ENCODE measurements at regions not wholly inside any gene's neighbourhood (a gene's known extent, or its start where the extent isn't known, plus 50 kb on each side); places are given as distances from the start of the nearest gene placed in this dataset.

- Histone ChIP-seq H3K4me3 (ENCODE audit: control insufficient read depth in 2 of 3, extremely low read depth in 1 of 3, insufficient read depth in 2 of 3, low read depth in 1 of 3, low read length in 3 of 3) (no peak overlapping the region), H3K9ac (ENCODE audit: control insufficient read depth, extremely low read depth, insufficient read depth, low read length) (no peak overlapping the region), H4K20me1 (ENCODE audit: control insufficient read depth, extremely low read depth, insufficient read depth, low read length) (no peaks in the 10 kb centered on the region), H3K4me1 (ENCODE audit: control insufficient read depth, extremely low read depth, insufficient read depth, low read length) (no peaks in the 10 kb centered on the region), H3K9me3 (ENCODE audit: control insufficient read depth, low read depth, low read length) (no peaks in the 10 kb centered on the region), H3K27ac (ENCODE audit: control insufficient read depth, insufficient read depth, low read length) (no peak overlapping the region), H3K79me2 (ENCODE audit: control insufficient read depth, insufficient read depth, low read length) (no peaks in the 10 kb centered on the region), H3K9me1 (ENCODE audit: control insufficient read depth, extremely low read depth, insufficient read depth, low read length) (no peaks in the 10 kb centered on the region), H2AFZ (ENCODE audit: control insufficient read depth, low read length) (no peak overlapping the region), H3K27me3 (ENCODE audit: control insufficient read depth, extremely low read depth, insufficient read depth, low read length) (no peaks in the 10 kb centered on the region), H3K4me2 (ENCODE audit: control insufficient read depth, extremely low read depth, insufficient read depth, low read depth, low read length) (no peak overlapping the region), H3K36me3 (ENCODE audit: control insufficient read depth in 2 of 2, extremely low read depth in 1 of 2, insufficient read depth in 2 of 2, low read length in 2 of 2) (no peaks in the 10 kb centered on the region)
- no peak for FAIRE-seq
- dilution Hi-C loops (cut with MboI; ENCODE audit: extremely low pct_ligation_motif_present, low sequenced_read_pairs) = no loop called here
- DNase-seq (ENCODE audit: low read depth, low spot score) = no peak
- TF ChIP-seq EZH2 (IDR thresholded peaks at IDR 0.05; ENCODE audit: low read length) (no peak), CTCF (optimal IDR thresholded peaks at IDR 0.05 in 1 of 3, IDR thresholded peaks at IDR 0.05 in 1 of 3, conservative IDR thresholded peaks at IDR 0.05 in 1 of 3; ENCODE audit: extremely low read depth in 1 of 3, insufficient read depth in 2 of 3, low read length in 3 of 3) (no peak)
These were observed 162.7 kb upstream of the GSC start for GRCh38 chr14:94932589-94932988.

GRCh38 chr14:94930690-94931089 is 160.8 kb upstream of the GSC start:
- H3K4me2 ChIP-seq (ENCODE audit: control insufficient read depth, extremely low read depth, insufficient read depth, low read depth, low read length) = no peak overlapping the region
- FAIRE-seq = no peak
- no peak overlapping the region for H2AFZ ChIP-seq (ENCODE audit: control insufficient read depth, low read length)
- H3K79me2 ChIP-seq (ENCODE audit: control insufficient read depth, insufficient read depth, low read length) = no peaks in the 10 kb centered on the region
- no peak overlapping the region for H3K4me3 ChIP-seq (ENCODE audit: control insufficient read depth in 2 of 3, extremely low read depth in 1 of 3, insufficient read depth in 2 of 3, low read depth in 1 of 3, low read length in 3 of 3)
- no peak overlapping the region for H3K9ac ChIP-seq (ENCODE audit: control insufficient read depth, extremely low read depth, insufficient read depth, low read length)
- no peaks in the 10 kb centered on the region for H4K20me1 ChIP-seq (ENCODE audit: control insufficient read depth, extremely low read depth, insufficient read depth, low read length)
- H3K4me1 ChIP-seq (ENCODE audit: control insufficient read depth, extremely low read depth, insufficient read depth, low read length) = no peaks in the 10 kb centered on the region
- no peaks in the 10 kb centered on the region for H3K9me1 ChIP-seq (ENCODE audit: control insufficient read depth, extremely low read depth, insufficient read depth, low read length)
- H3K9me3 ChIP-seq (ENCODE audit: control insufficient read depth, low read depth, low read length) = no peaks in the 10 kb centered on the region
- DNase-seq (ENCODE audit: low read depth, low spot score) = no peak
- H3K27ac ChIP-seq (ENCODE audit: control insufficient read depth, insufficient read depth, low read length) = no peak overlapping the region
- dilution Hi-C loops (cut with MboI; ENCODE audit: extremely low pct_ligation_motif_present, low sequenced_read_pairs) = no loop called here
- TF ChIP-seq CTCF (optimal IDR thresholded peaks at IDR 0.05 in 1 of 3, IDR thresholded peaks at IDR 0.05 in 1 of 3, conservative IDR thresholded peaks at IDR 0.05 in 1 of 3; ENCODE audit: extremely low read depth in 1 of 3, insufficient read depth in 2 of 3, low read length in 3 of 3) (no peak), EZH2 (IDR thresholded peaks at IDR 0.05; ENCODE audit: low read length) (no peak)
- H3K36me3 ChIP-seq (ENCODE audit: control insufficient read depth in 2 of 2, extremely low read depth in 1 of 2, insufficient read depth in 2 of 2, low read length in 2 of 2) = no peaks in the 10 kb centered on the region
- no peaks in the 10 kb centered on the region for H3K27me3 ChIP-seq (ENCODE audit: control insufficient read depth, extremely low read depth, insufficient read depth, low read length)

Data from keratinocyte (primary cell).